Amniotic stem cell (primary cell): ENCODE measurements at regions not wholly inside any gene's neighbourhood (a gene's known extent, or its start where the extent isn't known, plus 50 kb on each side); places are given as distances from the start of the nearest gene placed in this dataset.
"Not testable (repeated sequence)": the region's sequence is repeated elsewhere in the genome, so short reads cannot be mapped to it uniquely, and the experiment has no call there.

Source experiments
- DNase-seq: peaks from one replicate; lab custom pipeline; 2025; lab: John Stamatoyannopoulos, UW

DNA sequence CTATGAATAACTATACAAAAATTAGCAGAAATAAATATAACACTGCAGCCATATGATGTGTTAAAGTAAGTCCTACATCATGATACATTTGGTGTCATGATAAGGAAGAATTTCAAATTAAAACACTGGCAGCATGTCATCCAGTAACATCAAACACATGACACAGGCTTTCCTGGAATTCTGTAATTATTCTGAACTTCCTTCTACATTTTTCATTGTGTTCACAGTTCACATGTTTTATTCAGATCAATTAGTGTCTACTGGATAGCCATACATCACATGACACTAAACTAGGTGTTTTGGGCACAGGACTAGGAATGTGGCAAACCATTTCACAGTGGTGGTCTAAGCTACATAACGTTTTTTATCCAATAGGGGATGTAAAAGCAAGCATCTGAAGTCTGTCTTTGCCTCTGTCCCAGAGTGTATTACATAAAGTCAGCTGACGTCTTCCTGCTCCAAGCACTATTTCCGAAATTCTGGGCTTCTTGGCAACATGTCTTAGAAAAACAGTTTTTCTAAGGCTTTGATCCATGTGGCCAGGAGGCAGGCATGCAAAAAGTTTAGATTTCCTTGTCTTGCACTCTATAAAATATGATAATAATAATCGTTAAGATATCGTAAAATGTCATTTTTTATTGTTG, 707.9 kb downstream of the CENPC start:
- no peak for DNase-seq

DNA sequence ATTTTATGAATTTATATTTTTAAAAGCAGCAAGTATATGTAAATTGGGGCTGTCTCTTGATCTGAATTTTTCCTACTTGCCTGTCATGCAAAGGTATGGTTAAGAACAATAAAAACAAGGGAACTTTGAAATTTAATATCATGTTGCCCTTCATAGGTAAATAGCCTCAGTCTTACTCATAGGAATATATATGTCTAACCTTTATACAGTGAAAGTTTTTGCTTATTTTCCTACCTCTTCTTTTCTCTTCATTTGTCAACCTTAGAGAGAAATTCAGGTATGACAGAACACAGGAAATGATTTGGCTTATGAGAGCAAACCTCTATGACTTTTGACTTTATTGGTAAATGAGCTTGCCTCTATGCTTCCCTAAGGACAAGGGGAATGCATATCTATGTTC, 716.0 kb downstream of the CENPC start:
- DNase-seq = no peak

DNA sequence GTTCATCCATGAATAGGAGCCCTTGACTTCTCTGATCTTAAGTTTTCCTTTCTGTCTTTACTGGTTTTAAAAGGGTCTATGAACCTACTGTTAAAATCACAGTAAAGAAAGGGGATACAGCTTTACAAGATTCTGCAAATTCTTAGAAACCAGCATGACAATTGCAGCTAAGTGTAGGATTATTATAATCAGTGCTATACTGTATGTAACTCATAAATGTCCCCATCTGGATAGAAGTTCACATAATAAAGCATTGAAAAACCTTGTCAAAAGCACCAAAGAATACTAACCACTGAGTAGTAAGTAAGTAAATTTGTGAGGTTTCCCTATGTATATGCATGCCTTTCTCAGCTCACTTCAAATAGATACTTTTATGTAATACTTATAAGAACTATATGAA, 724.6 kb downstream of the CENPC start:
- DNase-seq = no peak

DNA sequence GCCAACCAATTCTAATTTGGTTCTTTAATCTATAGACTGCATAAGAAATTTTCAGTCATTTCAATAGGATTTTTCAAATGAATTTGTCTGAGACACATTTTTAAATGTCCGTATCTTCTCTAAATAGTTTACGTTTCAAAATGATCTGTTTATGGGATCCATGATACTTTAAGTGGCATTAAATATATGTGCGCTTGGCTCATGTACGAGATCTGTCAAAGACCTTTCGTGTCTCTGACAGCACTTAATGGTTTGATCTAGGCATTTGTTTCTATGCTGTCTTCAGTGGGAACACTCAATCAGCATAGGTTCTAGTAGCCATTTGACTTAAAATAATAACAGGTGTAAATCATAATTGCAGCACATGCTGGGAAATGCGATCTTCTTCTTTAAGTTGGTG, 731.0 kb downstream of the CENPC start:
- no peak for DNase-seq

DNA sequence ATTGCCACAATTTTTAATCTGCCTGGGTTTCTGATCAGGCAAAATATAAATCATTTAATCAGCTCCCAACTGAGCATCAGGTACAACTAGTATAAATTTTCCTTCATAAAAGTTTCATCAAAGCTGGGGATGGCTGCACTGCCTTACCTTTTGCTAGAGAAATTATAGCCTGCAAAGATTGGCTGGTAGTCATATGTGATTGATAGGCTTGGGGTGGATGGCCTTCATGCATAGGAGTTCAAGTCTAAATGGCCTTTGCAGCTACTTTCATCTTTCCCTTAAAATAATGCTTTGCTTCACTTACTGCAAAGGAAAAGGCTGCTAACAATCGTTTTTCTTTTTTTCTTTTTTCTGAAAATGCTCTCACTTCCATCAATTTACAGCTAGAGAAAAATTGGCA, 739.7 kb downstream of the CENPC start:
- no peak for DNase-seq

DNA sequence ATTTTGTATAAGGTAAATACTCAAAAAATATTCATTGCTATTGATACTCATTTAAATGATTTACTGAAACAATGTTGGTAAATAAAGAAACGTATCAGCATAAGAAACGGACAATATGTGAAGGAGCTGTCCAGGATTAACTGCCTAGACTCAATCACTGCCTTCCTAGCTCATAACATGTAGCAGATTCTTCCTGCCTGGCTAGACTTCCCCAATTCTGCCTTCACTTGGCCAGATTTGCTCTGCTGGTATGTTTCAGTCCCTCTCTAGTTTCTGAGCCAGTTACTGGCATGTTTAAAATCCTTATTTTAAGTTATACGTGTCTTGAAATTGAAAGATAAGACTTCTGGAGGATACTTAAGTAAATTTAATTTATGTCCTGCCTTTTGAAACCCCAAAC, 740.3 kb downstream of the CENPC start:
- DNase-seq = no peak

DNA sequence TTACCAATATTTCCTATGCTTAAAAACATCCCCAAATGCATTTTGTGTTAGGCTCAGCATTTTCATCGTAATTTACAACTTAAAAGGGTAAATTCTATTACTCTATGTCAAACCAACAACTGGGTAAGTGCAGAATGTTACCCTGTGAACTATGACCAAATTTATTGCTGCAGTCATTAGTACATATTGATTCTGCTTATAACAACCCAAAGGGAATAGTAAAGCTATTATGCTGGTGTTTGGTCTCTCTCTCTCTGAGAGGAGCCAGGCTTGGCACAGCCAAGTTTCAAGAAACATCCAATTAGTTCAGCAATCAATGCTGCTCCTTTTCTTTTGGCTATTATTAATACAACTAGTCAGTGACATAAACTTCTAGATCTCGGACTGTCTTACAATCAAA, 747.7 kb downstream of the CENPC start:
- no peak for DNase-seq

DNA sequence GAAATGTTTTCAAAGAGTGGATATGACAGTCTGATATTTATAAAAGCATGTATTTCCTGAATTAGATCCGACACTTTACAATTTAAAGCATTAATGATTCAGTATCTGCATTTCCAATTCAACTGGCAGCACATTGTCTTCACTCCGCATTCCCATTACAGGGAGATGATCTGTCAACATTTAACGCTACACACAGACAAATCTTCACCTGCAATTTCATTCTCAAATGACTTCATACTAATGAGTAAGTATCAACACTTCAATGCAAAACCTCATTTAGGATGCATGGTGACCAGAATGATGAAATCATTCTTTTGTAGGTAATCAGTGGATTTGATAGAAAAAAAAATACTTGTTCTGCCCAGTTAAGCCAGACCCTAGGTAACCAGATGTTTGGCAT, 749.6 kb downstream of the CENPC start:
- DNase-seq = no peak

DNA sequence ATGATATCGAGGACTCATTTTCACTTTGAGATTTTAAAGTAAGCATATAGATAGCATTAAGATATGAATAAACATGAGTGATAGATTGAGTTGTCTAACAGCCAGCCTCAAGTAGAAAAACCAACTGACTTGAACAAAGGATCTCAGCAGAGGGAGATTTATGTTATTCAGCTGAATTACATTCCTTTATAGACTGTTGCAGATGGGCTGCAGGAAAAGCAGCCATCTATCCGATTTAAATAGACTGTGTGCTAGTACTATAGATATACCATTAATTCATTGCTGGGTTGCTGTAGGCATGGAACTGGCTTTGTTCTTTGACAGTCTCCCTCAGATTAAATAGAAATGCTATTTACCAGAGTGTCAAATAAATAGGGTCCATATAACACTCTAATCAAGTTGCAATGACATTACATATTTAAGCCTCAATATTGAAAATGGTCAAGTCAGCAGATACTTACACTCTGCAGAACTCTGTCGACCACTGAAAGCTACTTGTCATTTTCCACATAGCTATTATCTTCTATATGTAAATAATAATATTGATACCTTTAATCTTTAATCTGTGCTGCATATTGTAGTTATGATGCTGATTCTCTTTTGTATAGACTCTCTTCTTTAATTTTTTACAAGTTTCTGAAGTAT, 750.8 kb downstream of the CENPC start:
- DNase-seq = no peak

DNA sequence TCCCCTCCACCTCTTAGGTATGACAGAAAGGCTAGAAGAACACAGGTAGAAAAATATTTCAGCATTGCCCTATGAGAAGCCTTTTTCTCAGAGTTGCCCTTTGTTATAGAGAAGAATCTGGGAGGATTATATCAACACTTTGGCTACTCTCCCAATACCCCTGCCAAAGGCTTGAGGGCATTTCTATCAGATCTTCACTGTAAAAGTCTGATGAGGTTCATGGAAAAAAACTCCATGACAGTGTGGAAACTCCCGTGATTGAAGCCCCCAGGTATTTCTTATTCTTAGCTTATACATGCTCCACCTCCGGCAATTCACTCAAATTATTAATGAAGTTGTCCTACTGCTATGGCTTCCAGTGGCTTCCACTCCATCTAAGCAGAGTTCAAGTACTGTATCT, 753.6 kb downstream of the CENPC start:
- DNase-seq = no peak

DNA sequence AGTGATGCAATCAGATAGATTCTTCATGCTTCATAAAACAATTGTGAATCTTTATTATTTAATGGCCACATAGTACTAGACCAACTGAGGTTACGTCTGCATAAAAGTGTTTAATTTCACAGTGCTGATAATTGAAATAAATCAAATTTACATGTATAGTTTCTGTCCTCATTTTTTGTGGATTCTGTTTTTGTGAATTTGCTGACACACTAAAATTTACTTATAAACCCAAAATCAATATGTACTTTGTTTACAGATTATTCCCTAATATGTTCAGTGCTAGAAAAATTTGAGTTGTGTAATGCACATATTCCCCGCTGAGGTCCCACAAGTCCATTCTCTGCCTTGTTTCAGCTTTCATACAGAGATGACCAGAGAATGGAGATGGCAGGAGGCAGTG, 759.8 kb downstream of the CENPC start:
- DNase-seq = no peak

DNA sequence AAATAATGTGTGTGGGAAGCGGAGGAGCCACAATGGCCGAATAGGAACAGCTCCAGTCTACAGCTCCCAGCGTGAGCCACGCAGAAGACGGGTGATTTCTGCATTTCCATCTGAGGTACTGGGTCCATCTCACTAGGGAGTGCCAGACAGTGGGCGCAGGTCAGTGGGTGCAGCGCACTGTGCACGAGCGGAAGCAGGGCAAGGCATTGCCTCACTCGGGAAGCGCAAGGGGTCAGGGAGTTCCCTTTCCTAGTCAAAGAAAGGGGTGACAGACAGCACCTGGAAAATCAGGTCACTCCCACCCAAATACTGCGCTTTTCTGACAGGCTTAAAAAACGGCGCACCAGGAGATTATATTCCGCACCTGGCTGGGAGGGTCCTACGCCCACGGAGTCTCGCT, 762.6 kb downstream of the CENPC start:
- not testable (repeated sequence) for DNase-seq

DNA sequence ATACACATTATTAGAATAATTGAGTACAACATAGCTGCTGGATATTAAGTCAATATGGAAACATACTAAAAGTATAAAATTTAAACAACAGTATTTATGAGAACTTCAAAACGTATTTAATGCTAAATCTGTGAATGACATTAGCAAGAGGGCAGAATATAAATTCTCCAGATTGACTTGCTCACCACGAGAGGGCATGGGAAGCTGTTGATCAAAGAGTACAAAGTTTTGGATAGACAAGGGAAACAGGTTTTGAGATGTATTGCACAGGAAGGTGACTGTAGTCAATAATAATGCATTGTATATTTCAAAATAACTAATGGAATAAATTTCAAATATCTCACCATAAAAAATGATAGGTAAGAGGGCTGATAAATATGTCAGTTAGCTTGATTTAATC, 768.2 kb downstream of the CENPC start:
- DNase-seq = no peak

DNA sequence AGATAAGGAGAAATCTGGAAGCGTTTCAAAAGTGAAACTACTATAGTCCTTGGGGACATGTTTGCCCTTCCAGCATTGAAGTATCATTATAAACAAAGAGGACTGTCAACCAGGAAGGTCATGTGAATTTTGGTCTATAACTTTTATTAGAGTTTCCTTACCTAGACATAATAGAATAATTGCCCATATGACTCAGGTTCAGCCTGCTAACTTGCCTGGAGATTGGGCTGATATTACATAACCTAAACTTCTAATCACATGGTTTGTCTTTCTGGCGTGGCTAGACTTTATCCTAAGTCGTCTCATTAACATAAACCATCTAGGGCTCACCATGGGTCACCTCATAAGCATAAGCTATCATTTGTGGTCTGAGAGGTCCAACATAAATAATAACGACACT, 775.9 kb downstream of the CENPC start:
- no peak for DNase-seq

DNA sequence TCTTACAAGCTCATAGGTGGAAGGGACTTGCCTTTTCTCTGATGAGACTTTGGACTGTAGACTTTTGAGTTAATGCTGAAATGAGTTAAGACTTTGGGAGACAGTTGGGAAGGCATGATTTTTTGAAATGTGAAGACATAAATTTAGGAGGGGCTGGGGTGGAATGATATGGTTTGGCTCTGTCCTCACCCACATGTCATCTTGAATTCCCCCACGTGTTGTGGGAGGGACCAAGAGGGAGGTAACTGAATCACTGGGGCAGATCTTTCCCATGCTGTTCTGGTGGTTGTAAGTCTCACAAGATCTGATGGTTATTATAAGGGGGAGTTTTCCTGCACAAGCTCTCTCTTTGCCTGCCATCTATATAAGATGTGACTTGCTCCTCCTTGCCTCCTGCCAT, 777.9 kb downstream of the CENPC start:
- DNase-seq = no peak

DNA sequence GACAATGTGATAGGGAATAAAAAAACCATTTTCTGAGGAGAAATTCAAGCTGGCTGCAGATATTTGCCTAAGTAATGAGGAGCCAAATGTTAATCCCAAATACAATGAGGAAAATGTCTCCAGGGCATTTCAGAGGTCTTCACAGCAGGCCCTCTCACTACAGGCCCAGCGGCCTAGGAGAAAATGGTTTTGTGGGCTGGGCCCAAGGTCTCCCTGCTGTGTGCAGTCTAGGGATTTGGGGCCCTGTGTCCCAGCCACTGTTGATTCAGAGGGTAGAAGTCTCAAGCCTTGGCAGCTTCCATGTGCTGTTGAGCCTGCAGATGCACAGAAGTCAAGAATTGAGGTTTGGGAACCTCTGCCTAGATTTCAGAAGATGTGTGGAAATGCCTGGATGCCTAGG, 778.7 kb downstream of the CENPC start:
- DNase-seq = no peak

DNA sequence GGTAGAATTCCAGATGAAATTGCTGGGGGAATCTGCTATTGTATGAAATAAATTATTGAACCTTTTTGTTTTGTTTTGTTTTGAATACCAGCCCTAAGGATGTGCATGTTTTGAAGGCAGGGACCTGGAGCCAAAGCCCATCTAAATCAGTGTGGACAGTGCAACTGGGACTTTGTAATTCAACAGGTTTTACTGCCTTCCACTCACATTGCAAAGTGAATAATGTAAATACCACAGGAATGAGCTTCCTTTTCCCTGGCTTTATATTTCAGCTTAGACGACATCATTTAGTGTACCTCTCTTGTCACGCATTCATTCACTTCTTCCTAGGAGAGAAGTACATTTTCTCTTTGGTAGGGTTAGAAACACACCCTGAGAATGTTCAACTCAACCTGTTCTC, 795.0 kb downstream of the CENPC start:
- no peak for DNase-seq

DNA sequence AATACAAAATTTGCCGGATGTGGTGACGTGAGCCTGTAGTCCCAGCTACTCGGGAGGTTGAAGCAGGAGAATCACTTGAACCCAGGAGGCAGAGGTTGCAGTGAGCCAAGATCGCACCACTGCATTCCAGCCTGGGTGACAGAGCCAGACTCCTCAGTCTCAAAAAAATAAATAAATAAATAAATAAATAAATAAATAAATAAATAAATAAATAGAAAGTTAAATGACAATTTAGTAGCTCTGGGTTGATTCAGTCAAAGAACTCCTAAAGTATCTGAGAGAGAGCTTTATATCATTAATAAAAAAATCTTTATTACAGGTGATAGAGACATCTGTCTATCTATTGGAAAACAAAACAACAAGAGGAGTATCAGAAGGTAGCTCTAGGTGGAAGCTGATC, 798.4 kb downstream of the CENPC start:
- DNase-seq = not testable (repeated sequence)

DNA sequence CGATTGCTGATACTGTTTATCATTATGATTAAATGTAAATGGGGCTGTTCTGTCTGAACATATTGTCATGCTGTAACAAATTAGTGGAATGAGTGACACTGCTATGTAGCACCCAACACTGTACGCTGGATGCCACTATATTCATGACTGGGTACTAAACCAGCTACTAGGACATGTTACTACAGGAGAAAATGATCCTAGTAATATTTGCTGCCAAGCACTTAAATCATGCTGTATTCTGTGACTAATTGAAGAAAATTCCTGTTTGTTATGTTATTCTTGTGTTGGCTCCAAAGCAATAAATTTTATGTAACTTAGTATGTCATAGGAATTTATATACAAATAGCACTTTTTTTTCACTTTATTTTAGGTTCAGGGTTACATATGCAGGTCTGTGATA, 804.2 kb downstream of the CENPC start:
- DNase-seq = no peak

DNA sequence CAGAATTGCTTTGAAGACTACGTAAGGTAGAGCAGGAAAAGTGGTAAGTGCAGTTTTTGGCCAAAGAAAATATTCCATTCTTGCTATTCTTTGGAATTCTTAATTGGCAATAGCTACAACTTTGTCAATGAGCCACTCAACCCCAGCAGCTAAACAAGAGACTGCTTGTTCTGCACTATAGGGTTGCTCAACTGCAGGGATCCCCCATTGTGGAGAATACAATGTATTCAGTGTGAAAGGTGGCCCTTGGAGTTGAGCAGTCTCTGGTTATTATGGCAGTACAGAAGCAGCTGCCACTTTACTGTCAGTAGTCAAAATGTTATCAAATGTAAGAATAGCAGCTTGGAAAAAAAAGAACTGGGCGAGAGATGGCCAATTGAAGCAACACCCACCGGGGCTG, 808.7 kb downstream of the CENPC start:
- DNase-seq = no peak

DNA sequence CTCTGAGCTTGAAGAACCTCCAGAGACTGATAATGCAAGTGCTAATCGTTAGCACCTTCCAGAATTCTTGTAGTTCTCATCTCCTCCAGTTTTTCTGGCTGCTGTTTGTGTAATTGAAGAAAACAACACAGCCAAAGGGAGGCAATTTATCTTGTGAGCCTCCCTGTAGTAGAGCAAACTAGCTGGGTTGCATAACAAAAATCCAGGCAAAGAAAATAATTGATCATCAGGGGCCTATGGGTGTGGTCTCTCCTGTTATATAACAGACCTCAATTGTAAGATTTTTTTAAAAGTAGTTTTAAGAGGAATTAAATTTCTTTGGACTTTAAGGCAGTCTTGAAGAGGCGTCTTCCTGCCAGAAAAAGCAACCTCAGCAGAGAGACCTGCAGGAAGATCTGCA, 817.0 kb downstream of the CENPC start:
- DNase-seq = no peak

DNA sequence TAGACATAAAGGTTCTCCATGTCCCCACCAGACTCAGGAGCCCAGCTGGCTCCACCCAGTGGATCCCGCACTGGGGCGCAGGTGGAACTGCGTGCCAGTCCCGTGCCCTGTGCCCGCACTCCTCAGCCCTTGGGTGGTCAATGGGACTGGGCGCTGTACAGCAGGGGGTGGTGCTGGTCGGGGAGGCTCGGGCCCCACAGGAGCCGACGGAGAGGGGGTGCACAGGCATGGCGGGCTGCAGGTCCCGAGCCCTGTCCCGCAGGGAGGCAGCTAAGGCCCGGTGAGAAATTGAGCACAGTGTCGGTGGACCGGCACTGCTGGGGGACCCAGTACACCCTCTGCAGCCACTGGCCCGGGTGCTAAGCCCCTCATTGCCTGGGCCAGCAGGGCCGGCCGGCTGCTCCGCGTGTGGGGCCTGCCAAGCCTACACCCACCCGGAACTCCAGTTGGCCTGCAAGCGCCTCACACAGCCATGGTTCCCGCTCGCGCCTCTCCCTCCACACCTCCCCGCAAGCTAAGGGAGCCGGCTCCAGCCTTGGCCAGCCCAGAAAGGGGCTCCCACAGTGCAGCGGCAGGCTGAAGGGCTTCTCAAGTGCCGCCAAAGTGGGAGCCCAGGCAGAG, 832.9 kb downstream of the CENPC start:
- not testable (repeated sequence) for DNase-seq

DNA sequence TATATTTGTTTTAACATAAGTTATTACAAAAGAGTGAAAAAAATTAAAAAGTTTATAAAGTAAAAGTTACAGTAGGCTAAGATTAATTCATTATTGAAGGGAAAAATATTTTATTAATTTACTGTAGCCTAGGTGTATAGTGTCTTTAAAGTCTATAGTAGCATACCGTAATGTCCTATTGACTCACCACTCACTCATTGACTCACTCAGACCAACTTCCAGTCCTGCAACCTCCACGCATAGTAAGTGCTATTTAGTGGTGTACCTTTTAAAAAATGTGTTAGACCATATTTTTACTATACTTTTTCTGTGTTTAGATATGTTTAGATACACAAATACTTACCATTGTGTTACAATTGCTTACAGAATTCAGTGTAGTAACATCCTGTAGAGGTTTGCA, 841.1 kb downstream of the CENPC start:
- no peak for DNase-seq

DNA sequence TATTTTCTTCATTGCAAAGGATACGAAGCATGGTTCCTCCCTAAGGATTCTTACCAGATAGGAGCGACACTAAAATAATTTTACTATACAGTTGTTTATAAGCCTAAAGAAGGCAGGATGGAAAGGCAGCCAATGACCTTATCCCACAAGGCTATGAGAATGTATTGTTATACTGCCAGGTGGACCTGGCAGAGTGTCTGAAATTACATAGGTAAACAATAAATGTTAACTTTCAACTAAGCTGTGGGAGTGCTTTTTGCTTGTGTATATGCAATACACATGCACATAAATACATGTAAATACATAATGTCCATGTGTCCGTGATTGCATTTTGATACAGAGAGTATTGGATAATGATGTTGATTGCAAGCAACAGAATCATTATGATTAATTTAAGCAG, 850.6 kb downstream of the CENPC start:
- DNase-seq = no peak
